Fibroblast of lung (primary cell): ENCODE measurements at regions not wholly inside any gene's neighbourhood (a gene's known extent, or its start where the extent isn't known, plus 50 kb on each side); places are given as distances from the start of the nearest gene placed in this dataset.

ENCODE experiments used
- DNase-seq, 2 donors: peaks; one replicate each; pipeline versions ENCODE4 v3.0.0 to v3.0.0-alpha.2; 2010; ENCODE audit warnings: low read depth in 2 of 2
- H2AFZ ChIP-seq: 2 replicates; pipeline ENCODE4 v1.5.1; 2012; ENCODE audit warnings: low read length, control low read depth, inconsistent platforms
- H3K27ac ChIP-seq: 2 replicates; pipeline ENCODE4 v1.5.1; 2011; ENCODE audit warnings: low read length, control low read depth; ENCODE audit not compliant: insufficient read depth
- H3K27me3 ChIP-seq: 2 replicates; pipeline ENCODE4 v1.5.1; 2011; ENCODE audit warnings: mild to moderate bottlenecking, low read length; ENCODE audit not compliant: control insufficient read depth, insufficient read depth
- H3K36me3 ChIP-seq: 2 replicates; pipeline ENCODE4 v1.5.1; 2011; ENCODE audit warnings: low read length; ENCODE audit not compliant: control insufficient read depth, insufficient read depth
- H3K4me1 ChIP-seq: 2 replicates; pipeline ENCODE4 v1.5.1; 2011; ENCODE audit warnings: low read length; ENCODE audit not compliant: control insufficient read depth, insufficient read depth; ENCODE audit errors: extremely low read depth
- H3K4me2 ChIP-seq: 2 replicates; pipeline ENCODE4 v1.5.1; 2011; ENCODE audit warnings: low read length, control low read depth; ENCODE audit not compliant: insufficient read depth; ENCODE audit errors: extremely low read depth
- H3K4me3 ChIP-seq, 4 experiments: fragments of 200-600 bp in 1 of 4; sonication (generic) in 1 of 4; replicated peaks in 1 of 4; 2 replicates each; pipeline ENCODE4 v1.5.1; 2011 to 2016; ENCODE audit warnings: low read length in 4 of 4, low read depth in 3 of 4, mild to moderate bottlenecking in 3 of 4, control low read depth in 2 of 4, inconsistent platforms in 1 of 4, mixed read lengths in 1 of 4; ENCODE audit not compliant: insufficient read depth in 1 of 4; ENCODE audit errors: control extremely low read depth in 1 of 4
- H3K79me2 ChIP-seq: 2 replicates; pipeline ENCODE4 v1.5.1; 2012; ENCODE audit warnings: mild to moderate bottlenecking, low read length, inconsistent platforms; ENCODE audit not compliant: control insufficient read depth, insufficient read depth
- H3K9ac ChIP-seq: 2 replicates; pipeline ENCODE4 v1.5.1; 2011; ENCODE audit warnings: mild to moderate bottlenecking, low read length, control low read depth; ENCODE audit not compliant: insufficient read depth
- H3K9me3 ChIP-seq: 2 replicates; pipeline ENCODE4 v1.5.1; 2012; ENCODE audit warnings: low read depth, low read length; ENCODE audit not compliant: control insufficient read depth, insufficient read depth
- H4K20me1 ChIP-seq: 2 replicates; pipeline ENCODE4 v1.5.1; 2011; ENCODE audit warnings: low read length; ENCODE audit not compliant: control insufficient read depth, insufficient read depth; ENCODE audit errors: extremely low read depth
- EZH2 ChIP-seq: IDR thresholded peaks from 2 replicates; pipeline ENCODE4 v1.5.1; 2012; ENCODE audit warnings: low read length, control low read depth, mild to moderate bottlenecking; ENCODE audit errors: missing control alignments
- TF ChIP-seq, protein P1 (sequence below), 2 donors: IDR thresholded peaks in 1 of 2; conservative IDR thresholded peaks in 1 of 2; 1 replicate in 1 of 2; 2 replicates in 1 of 2; pipeline ENCODE4 v1.5.1; 2011 to 2012; ENCODE audit warnings: low read length in 2 of 2, control low read depth in 1 of 2, inconsistent platforms in 1 of 2, low read depth in 1 of 2, mild to moderate bottlenecking in 1 of 2

DNA sequence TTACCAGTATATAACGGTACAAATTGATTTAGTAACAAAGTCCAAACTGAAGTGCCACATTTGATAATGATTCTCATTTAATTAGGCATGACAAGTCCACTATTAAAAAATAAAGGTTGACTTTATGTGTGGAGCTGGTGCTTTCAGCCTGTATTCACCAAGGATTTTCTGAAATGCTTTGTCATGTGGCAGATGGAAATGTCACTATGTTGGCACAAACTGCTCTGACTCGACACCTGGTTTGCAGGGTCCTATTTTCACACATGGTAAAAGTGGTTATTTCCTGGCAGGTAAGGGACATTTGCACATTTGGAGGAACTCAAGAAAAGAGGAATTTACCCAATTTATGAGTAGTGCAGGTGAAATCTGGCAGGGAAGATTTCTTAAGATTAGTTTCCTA, 572.6 kb upstream of the MDGA2 start:
- Histone ChIP-seq H3K9me3 (no peaks in the 10 kb centered on the region), H3K4me2 (no peak overlapping the region), H2AFZ (no peak overlapping the region), H3K4me3 (no peak overlapping the region), H3K79me2 (no peaks in the 10 kb centered on the region), H3K36me3 (no peaks in the 10 kb centered on the region), H3K9ac (no peak overlapping the region), H3K27ac (no peak overlapping the region), H4K20me1 (no peaks in the 10 kb centered on the region), H3K27me3 (no peaks in the 10 kb centered on the region), H3K4me1 (no peaks in the 10 kb centered on the region)
- TF ChIP-seq, protein P1, sequence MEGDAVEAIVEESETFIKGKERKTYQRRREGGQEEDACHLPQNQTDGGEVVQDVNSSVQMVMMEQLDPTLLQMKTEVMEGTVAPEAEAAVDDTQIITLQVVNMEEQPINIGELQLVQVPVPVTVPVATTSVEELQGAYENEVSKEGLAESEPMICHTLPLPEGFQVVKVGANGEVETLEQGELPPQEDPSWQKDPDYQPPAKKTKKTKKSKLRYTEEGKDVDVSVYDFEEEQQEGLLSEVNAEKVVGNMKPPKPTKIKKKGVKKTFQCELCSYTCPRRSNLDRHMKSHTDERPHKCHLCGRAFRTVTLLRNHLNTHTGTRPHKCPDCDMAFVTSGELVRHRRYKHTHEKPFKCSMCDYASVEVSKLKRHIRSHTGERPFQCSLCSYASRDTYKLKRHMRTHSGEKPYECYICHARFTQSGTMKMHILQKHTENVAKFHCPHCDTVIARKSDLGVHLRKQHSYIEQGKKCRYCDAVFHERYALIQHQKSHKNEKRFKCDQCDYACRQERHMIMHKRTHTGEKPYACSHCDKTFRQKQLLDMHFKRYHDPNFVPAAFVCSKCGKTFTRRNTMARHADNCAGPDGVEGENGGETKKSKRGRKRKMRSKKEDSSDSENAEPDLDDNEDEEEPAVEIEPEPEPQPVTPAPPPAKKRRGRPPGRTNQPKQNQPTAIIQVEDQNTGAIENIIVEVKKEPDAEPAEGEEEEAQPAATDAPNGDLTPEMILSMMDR (conservative IDR thresholded peaks at IDR 0.05 in 1 of 2, IDR thresholded peaks at IDR 0.05 in 1 of 2; ENCODE audit: low read depth in 1 of 2, low read length in 2 of 2): no peak
- DNase-seq: no peak

DNA sequence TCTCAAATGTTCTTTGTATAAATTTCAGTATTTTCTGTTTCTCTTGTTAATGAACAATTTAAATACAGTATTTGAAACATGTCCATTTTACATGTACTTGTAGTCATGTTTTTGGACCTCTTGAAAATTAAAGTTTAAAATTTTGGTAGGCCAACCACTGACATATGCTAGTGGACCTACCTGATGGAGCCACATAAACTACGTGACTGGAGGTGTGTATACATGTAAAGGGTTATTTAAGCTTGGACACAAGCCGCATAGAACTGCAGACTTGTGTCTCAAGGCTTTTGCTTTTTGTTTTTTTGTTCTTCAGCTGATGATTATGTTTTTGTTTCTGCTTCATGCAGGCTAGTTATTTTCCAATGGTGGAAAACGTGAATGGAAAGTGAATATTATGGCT, 568.5 kb upstream of the MDGA2 start:
- no peaks in the 10 kb centered on the region for H3K4me1 ChIP-seq
- H3K4me3 ChIP-seq: no peak overlapping the region
- H3K9ac ChIP-seq: no peak overlapping the region
- H3K36me3 ChIP-seq: no peaks in the 10 kb centered on the region
- no peak overlapping the region for H2AFZ ChIP-seq
- no peaks in the 10 kb centered on the region for H3K9me3 ChIP-seq
- H3K27ac ChIP-seq: no peak overlapping the region
- H3K4me2 ChIP-seq: no peak overlapping the region
- H4K20me1 ChIP-seq: no peaks in the 10 kb centered on the region
- H3K79me2 ChIP-seq: no peaks in the 10 kb centered on the region
- TF ChIP-seq, protein P1 (conservative IDR thresholded peaks at IDR 0.05 in 1 of 2, IDR thresholded peaks at IDR 0.05 in 1 of 2; ENCODE audit: low read depth in 1 of 2, low read length in 2 of 2): no peak
- no peak for TF ChIP-seq EZH2
- no peaks in the 10 kb centered on the region for H3K27me3 ChIP-seq
- DNase-seq: no peak

- no peaks in the 10 kb centered on the region for H4K20me1 ChIP-seq
- no peaks in the 10 kb centered on the region for H3K9me3 ChIP-seq
- no peak overlapping the region for H3K4me3 ChIP-seq
- no peak for DNase-seq
- no peaks in the 10 kb centered on the region for H3K4me1 ChIP-seq
- no peak overlapping the region for H3K9ac ChIP-seq
- no peaks in the 10 kb centered on the region for H3K27me3 ChIP-seq
- H2AFZ ChIP-seq: no peak overlapping the region
- no peaks in the 10 kb centered on the region for H3K79me2 ChIP-seq
- H3K4me2 ChIP-seq: no peak overlapping the region
- no peak overlapping the region for H3K27ac ChIP-seq
- no peak for TF ChIP-seq EZH2
- TF ChIP-seq, protein P1 (conservative IDR thresholded peaks at IDR 0.05 in 1 of 2, IDR thresholded peaks at IDR 0.05 in 1 of 2; ENCODE audit: low read depth in 1 of 2, low read length in 2 of 2): no peak
- no peaks in the 10 kb centered on the region for H3K36me3 ChIP-seq
These were observed 553.7 kb upstream of the MDGA2 start for GRCh38 chr14:48229091-48229490.
